AG04449 (cell line): ENCODE measurements at regions not wholly inside any gene's neighbourhood (a gene's known extent, or its start where the extent isn't known, plus 50 kb on each side); places are given as distances from the start of the nearest gene placed in this dataset.

Experiments used
- CTCF ChIA-PET: fragments of 350-600 bp; formaldehyde crosslinking; extraction: SDS; loops from one replicate; lab custom pipeline; 2021; ENCODE audit warnings: antibody characterized with exemption; lab: Yijun Ruan, JAX
- POLR2A ChIA-PET: fragments of 400-600, 350-600 bp; formaldehyde crosslinking; extraction: SDS; loops from one replicate; lab custom pipeline; 2020; ENCODE audit warnings: antibody characterized with exemption, inconsistent platforms; lab: Yijun Ruan, JAX
- DNase-seq: peaks from one replicate; pipeline ENCODE4 v3.0.0-alpha.2; 2010; ENCODE audit warnings: low read depth, low spot score
- H3K4me3 ChIP-seq: 2 replicates; pipeline ENCODE4 v1.5.1; 2011; ENCODE audit warnings: low read depth, mild to moderate bottlenecking, control low read depth, low read length
- TF ChIP-seq, protein P1 (sequence below): IDR thresholded peaks from one replicate; pipeline ENCODE4 v1.5.1; 2011; ENCODE audit warnings: mild to moderate bottlenecking, moderate library complexity, low read length, control low read depth, inconsistent platforms; ENCODE audit not compliant: insufficient read depth; ENCODE audit errors: missing control alignments

DNA sequence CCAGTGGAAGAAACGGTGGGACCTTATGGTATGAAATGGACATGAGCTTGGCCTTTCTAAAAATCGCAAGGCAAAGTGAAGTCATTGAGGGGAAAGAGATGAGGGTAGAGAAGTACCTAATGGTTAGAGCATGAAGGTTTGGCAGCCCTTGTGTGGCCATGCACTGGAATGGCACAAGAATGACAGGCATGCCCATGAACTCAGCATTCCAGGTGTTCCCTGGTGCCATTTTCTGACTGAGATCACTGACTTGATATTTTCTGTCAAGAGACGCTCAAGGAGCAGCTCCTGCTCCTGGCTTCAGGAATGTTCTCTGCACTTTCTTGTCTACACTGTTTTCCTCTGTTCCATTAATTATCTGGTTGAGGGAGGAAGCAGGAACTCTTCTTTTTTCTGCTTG lies 225.0 kb upstream of the SLC10A2 start:
- ChIA-PET POLR2A (no interaction called here), CTCF (no interaction called here)
- no peak overlapping the region for H3K4me3 ChIP-seq
- no peak for DNase-seq
- TF ChIP-seq, protein P1, sequence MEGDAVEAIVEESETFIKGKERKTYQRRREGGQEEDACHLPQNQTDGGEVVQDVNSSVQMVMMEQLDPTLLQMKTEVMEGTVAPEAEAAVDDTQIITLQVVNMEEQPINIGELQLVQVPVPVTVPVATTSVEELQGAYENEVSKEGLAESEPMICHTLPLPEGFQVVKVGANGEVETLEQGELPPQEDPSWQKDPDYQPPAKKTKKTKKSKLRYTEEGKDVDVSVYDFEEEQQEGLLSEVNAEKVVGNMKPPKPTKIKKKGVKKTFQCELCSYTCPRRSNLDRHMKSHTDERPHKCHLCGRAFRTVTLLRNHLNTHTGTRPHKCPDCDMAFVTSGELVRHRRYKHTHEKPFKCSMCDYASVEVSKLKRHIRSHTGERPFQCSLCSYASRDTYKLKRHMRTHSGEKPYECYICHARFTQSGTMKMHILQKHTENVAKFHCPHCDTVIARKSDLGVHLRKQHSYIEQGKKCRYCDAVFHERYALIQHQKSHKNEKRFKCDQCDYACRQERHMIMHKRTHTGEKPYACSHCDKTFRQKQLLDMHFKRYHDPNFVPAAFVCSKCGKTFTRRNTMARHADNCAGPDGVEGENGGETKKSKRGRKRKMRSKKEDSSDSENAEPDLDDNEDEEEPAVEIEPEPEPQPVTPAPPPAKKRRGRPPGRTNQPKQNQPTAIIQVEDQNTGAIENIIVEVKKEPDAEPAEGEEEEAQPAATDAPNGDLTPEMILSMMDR, result no peak

DNA sequence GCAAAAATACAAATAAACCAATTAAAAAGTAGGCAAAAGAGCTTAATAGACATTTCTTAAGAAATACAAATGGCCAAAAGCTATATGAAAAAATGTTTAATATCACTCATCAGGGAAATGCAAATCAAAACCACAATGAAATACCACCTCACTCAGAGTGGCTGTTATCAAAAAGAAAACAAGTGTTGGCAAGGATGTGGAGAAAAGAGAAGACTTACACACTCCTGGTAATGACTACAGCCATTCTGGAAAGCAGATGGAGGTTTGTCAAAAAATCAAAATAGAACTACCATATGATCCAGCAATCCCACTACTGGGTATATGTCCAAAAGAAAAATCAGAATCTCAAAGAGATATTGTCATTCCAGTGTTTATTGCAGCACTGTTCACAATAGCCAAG lies 223.5 kb upstream of the SLC10A2 start:
- TF ChIP-seq, protein P1, result no peak
- ChIA-PET CTCF (no interaction called here), POLR2A (no interaction called here)
- DNase-seq, result no peak
- H3K4me3 ChIP-seq, result no peak overlapping the region

DNA sequence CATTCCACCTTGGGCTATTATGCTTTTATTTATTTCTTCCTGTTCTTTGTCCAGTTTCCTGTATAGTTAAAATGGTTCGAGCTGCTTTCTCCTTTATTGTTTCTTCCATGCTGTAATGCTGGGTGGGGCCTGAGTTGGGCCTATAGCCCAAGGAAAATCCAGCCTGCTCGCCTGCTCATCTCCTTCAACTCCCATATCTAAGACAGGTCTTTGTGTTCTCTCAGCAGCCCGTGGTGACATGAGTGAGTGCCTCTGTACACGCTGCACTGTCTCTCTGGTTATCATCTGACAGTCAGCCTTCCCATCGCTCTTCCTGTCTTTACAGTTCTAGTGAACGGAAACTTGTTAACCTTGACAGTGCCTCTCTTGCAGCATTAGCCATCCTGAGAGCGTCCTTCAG lies 221.9 kb upstream of the SLC10A2 start:
- no peak overlapping the region for H3K4me3 ChIP-seq
- TF ChIP-seq, protein P1, result no peak
- POLR2A ChIA-PET, result no interaction called here
- CTCF ChIA-PET, result no interaction called here
- no peak for DNase-seq

DNA sequence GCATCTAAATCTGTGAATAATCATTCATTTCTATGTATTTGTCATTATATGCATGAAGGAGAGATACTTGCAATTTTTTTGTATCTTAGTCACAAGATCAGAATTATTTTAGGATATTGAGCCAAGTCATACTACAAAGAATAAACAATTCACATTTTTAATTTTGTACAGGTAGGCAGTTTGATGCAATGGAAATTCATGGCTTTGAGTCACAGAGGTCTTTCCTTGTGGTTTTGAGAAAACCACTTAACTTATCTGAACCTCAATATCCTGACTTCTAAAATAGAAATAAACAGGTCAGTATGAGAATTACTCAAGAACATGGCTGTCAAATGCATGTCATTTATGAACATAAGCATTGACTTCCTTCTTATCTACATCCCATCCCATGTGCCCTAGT lies 221.4 kb upstream of the SLC10A2 start:
- TF ChIP-seq, protein P1, result no peak
- no peak overlapping the region for H3K4me3 ChIP-seq
- POLR2A ChIA-PET, result no interaction called here
- CTCF ChIA-PET, result no interaction called here
- DNase-seq, result no peak

DNA sequence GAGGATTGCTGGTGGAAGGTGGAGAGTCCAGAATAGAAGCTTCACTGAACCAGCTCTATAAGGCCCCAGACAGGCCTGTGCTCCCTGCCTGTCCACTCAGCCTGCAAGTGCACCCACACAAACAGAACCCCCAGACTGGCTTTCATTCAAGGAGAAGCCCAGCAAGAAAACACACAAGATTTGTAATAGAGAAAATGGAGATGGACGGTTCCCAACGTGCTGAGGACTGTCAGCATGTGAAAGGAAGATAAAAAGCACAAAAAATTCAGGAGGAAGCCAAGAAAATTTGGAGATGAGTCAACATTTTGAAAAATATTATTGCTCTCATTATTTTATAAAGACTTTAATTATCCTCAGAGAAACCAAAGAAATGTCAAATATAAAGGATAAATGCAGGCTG lies 218.2 kb upstream of the SLC10A2 start:
- ChIA-PET CTCF (no interaction called here), POLR2A (no interaction called here)

DNA sequence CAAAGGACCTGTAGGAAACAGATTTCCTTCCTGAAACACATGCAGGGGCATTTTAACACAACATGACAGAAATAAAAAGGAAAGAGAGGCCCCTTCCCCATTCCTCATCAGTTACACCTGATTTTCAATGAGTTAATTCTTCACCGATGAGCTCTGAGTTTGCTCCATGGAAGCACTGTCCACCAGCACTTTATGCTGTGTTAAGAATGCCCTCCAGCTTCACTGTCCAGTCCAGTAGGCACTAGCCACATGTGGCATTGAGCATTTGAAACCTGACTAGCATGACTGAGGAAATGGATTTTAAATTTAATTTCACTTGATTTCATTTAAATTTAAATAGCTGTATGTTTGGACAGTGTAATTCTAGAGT lies 217.2 kb upstream of the SLC10A2 start:
- H3K4me3 ChIP-seq, result no peak overlapping the region
- ChIA-PET CTCF (no interaction called here), POLR2A (no interaction called here)
- DNase-seq, result no peak
- TF ChIP-seq, protein P1, result no peak

More for the DNA sequence above, 218.2 kb upstream of the SLC10A2 start:
- TF ChIP-seq, protein P1, result no peak
- DNase-seq, result no peak
- H3K4me3 ChIP-seq, result no peak overlapping the region
